HG03571 (cell line): ENCODE measurements at regions not wholly inside any gene's neighbourhood (a gene's known extent, or its start where the extent isn't known, plus 50 kb on each side); places are given as distances from the start of the nearest gene placed in this dataset.

ENCODE experiments used
- ATAC-seq: cut with Tn5 transposase; IDR thresholded peaks from one replicate; pipeline ENCODE4 v1.9.1; 2021; ENCODE audit not compliant: unreplicated experiment

DNA sequence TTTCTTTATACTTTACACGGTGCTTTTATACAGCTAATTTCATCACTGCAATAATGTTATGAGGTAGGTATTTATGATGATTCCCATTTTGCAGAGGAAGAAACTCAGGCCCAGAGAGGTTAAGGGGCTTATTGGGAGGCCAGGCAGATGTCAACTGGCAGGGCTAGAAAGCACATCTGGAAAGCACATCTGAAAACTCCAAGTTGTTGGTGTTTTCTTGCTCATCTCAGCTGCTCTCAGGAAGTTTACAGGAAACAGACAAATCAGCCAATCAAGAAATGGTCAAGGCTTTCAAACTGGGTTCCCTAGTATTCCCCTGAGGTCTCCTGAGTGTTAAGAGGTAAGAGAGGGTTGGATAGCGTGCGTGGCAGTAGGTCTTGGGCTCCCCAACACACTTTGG lies 124.1 kb upstream of the MED13L start:
- ATAC-seq = no peak

DNA sequence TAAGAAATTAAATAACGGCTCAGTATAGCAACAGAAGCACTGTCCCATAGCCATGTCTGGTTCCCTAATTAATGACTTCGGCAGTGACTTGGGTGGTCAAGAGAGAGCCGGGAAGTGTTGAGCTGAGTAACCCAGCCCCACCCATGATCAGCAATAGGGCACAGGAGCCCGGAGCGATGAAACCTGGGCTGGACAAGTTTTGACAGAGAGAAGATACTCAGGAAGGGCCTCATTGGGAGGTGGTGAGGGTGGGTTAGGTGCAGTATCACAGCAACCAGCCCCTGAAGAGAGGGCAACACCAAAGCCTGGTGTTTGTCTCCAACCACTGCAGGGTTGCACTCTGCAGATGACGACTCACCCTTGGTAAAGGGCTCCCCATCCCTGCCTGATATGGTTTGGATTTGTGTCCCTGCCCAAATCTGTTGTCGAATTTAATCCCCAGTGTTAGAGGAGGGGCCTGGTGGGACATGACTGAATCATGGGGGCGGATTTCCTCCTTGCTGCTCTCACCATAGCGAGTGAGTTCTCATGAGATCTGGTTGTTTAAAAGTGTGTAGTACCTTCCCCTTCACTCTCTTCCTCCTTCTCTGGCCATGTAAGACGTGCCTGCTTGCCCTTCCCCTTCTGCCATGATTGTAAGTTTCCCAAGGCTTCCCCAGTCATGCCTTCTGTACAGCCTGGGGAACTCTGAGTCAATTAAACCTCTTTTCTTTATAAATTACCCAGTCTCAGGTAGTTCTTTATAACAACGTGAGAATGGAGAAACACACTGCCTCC lies 124.9 kb upstream of the MED13L start:
- ATAC-seq = no peak

DNA sequence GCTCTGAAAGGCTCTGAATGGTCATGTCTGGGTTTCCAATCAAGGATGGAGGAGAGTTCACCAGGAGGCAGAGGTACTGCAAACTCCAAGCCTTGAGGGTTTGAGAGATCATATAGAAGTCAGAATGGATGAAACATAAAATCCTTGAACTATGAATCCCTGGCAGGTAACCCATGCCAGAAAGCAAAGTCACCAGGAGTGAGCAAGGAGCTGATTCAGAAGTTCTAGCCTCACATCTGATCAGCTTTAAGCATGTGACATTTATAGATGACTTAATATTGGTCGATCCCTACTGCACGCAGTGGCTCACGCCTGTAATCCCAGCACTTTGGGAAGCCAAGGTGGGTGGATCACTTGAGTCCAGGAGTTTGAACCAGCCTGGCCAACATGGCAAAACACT lies 126.1 kb upstream of the MED13L start:
- no peak for ATAC-seq

DNA sequence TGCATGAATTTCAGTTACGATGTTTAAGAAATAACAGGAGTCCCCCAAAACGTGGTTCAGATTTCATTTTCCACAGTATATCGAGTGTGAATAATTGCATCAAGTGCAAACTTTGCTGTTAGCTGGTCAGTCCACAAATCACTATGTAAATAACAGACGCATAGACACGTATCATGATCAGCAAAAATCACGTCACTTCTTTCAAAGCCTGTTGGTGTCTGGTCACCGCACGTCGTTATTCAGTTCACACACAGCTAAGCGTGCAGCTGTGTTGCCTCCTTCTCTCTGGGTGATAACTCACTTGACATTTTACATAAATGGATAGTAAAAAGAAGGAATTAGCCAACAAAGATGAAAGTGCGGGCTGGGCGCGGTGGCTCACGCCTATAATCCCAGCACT lies 126.8 kb upstream of the MED13L start:
- ATAC-seq = no peak

DNA sequence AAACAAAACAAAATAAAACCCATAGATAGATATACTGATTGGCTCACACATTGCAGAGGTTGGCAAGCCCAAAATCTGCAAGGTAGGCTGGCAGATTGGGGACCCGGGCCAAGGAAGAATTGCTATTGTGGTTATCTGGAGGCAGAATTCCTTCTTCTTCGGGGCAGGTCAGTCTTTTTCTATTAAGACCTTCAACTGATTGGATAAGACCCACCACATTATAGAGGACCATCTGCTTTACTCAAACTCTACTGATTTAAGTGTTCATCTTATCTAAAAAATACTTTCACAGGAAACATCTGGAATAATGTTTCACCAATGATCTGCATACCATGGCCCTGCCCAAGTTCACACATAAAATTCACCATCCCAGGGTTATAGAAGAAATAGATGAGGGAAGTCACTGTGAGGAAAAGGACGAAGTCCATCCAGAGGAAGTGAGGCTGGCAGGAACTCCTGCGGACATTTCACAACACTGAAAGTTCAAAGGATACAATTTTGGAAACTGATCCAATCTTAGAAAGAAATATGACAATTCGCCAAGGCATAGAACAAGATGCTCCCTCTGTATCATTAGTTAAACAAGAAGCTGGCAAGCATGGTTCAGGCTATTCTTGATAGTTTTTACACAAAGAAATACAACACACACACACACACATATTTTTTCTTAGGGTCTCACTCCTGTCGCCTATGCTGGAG lies 127.6 kb upstream of the MED13L start:
- ATAC-seq = no peak

DNA sequence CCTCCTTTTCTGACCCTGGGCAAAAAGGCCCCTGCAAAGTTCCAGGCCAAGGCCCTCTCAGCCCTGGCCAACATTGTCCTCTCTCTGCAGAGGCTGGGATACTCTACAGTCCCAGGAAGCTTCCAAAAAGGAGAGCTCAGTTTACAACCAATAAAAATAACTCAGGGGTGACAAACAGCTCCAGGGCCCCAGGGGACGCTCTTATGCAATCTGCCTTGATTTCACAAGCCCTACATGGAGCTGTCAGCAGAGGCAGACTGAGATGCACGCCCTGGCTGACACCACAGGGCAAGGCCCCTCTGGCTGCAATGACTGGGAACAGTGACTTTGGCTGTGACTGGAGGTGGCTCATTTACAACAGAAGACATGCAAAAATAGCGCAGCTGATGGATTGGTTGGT lies 129.0 kb upstream of the MED13L start:
- ATAC-seq = no peak

DNA sequence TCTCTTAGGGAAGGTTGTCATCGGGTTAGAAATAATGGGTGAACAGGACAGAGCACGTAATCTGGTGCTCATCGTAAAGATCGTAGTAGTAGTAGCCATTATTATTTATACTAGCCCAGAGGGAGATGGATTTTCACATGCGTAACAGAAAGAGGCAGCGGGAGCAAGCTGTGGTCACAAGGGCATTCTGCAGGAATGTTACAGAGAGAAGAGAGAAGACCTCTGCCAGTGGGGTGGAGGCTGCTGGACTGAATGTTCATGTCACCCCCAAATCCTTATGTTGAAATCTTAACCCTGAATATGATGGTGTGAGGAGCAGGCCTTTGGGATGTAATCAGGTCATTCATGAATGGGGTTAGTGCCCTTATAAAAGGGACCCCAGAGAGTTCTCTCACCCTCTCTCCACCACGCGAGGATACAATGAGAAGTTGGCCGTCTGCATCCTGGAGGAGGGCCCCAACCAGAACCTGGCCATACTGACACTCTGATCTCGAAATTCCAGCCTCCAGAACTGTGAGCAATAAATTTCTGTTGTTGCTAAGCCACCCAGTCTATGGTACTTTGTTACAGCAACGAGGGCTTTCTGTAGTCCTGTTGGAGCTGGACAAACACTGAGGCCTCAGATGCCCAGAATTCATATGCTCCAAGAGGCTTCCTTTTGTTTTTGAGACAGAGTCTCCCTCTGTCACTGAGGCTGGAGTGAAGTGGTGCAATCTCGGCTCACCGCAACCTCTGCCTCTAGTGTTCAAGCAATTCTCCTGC lies 131.2 kb upstream of the MED13L start:
- no peak for ATAC-seq

DNA sequence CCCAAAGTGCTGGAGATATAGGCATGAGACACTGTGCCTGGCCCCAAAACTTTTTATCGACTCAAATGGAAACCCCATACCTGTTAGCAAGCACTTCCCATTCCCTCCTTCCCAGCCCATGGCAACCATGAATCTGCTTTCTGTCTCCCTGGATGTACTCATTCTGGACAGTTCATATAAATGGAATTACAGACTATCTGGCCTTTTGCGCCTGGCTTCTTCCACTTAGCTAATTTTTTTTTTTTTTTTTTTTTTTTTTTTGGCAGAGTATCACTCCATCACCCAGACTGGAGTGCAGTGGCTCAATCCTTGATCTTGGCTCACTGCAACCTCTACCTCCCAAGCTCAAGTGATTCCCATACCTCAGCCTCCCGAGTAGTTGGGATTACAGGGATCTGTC lies 134.5 kb upstream of the MED13L start:
- ATAC-seq = no peak

DNA sequence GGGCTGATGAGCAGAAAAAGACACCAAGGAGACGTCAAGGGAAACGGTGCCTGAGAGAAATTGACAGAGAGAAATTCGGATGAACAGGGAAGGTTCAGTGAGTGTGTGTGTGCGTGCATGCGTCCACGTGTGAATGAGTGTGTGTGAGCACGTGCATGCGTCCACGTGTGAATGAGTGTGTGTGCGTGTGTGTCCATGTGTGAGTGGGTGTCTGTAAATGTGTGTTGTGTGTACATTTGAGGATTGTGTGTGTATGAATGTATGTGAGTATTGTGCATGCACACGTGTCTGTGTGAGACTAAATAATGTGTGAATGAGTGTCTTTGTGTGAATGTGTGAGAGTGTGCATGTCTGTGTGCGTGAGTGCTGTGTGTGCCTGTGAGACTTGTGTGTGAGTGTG lies 137.4 kb upstream of the MED13L start:
- no peak for ATAC-seq

DNA sequence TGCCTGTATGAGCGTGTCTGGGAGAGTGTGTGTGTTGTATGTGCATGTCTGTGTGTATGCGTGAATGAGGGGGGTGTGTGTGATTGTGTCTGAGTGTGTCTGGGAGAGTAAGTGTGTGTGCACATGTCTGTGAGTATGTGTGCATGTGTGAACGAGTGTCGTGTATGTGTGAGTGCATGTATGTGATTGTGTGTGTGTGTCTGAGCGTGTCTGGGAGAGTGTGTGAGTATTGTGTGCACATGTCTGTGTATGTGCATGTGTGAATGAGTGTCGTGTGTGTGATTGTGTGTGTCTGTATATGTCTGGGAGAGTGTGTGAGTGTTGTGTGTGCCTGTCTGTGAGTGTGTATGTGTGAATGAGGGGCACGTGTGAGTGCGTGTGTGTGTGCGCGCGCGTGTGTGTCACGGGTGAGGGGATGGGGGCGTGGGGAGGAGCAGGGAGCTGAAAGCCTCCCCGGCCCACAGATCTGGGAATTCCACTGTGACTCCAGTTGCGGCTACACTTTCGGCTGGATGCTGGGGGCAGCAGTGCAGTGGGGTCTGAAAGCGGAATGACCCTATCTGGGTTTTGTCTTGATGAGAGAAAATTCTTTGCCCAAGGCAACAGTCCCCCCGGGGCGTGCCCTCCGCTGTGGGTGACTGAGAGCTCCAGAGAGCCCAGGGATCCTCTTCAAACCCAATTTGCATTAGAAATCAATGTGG lies 138.1 kb upstream of the MED13L start:
- ATAC-seq = no peak

DNA sequence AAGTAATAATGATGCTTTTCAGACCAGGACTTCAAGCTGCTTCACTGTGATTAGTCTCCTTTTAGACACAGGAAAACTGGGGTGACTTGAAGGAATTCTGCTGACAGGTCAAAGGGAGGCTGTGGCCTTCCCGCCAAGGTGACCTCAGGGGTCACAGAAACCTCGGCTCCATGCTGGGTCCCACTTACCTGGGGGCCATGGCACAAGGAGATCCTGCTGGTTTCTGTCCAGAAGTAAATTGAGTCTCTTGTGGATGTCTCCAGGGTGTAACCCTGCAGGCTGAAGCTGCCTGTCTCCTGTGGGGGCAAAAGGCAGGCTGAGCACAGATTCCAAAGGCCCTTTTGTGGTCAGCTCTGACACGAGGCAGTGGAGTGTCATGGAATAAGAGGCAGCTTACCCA lies 138.7 kb upstream of the MED13L start:
- ATAC-seq = no peak

DNA sequence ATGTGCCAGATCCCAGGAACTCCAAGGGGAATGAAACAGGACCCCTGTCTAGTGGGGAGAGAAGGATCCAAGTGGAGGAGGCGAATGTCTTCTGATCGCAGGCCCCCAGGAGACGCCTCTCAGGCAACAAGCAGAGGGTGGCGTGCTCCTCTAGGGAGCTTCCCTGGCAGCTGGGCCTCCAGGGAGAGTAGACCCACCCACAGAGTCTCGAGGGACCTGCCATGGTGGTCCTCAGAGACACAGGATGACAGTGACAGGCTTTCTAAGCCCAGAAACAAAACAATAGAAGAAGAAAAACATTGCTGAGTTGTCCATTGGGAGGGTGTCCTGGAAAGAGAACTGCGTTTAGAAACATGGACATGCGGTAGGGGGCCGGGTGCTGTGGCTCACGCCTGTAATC lies 140.6 kb upstream of the MAP1LC3B2 start:
- ATAC-seq = no peak

DNA sequence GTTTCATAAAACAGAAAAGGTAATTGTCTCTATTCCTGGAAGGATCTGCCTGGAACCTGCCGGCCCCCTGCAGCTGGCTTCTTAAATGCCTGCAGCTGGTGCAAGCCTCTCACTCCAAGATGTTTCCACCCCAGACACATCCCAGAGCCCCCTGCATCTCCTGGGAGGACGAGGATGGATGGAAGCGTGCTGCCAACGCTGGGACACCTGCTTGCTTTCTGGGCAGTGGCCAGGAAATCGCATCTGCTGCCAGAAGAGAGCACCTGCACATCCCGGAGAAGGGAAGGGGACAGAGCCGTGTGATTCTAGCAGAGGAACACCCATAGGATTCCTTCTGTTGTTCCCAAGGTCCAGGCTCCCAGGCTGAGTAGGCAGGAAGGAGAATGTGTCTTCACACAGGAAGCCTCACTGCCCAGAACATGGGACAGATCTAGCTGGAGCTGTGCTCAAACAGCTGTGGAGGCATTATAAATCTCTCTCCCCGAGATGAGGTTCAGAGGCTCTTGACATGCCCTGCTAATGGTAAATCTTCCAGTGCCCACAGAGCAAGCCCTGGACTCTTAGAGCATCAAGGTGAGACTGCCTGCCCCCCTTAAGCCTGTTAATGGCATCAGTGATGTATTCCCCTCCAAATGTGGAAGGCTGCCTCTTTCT lies 138.8 kb upstream of the MAP1LC3B2 start:
- no peak for ATAC-seq

DNA sequence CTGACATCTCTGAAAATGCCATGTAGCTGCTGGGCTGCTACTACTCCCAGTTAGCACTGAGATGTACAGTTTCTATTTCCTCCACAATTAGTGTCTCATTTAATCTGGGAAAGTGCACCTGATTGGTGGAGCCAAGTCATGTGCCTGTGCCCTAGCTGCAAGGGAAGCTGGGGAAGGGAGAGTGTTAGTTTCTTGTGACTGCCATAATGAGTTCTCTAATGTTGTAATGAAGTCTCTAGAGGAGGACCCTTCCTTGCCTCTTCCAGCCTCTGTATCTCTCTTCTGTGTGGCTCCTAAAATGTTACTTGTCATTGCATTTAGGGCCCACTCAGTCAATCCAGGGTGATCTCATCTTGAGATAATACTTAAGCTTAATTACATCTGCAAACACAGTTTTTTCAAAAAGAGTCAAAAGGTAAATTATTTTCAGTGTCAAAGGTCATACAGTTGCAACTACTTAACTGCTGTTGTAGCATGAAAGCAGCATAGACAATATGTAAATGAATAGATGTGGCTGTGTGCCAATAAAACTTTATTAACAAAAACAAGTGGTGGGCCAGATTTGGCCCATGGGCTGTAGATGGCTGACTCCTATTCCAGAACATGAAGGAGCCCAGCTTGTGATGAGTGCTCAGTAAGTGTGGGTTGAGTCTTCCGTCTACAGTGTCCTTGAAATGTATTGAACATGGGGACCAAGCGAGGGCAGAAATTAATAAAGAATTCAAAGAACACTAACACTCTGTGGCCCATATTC lies 137.2 kb upstream of the MAP1LC3B2 start:
- ATAC-seq = no peak

DNA sequence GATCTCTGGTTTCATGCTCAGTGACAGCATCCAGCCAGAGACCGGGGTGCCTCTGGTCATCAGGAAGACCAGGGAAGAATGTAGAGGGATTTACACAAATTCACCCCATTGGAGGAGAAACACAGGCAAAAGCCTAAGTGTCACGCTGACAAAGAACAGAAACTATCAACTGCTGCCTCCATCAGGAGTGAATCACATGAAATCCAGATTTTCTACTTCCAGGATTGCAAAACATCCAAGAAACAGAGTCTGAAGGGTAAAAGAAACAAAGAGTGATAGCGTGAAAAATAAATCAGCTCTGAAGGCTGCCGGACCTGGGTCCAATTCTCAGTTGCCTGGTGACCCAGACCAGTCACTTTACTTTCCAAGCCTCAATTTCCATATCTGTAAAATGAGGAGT lies 136.1 kb upstream of the MAP1LC3B2 start:
- ATAC-seq = no peak

DNA sequence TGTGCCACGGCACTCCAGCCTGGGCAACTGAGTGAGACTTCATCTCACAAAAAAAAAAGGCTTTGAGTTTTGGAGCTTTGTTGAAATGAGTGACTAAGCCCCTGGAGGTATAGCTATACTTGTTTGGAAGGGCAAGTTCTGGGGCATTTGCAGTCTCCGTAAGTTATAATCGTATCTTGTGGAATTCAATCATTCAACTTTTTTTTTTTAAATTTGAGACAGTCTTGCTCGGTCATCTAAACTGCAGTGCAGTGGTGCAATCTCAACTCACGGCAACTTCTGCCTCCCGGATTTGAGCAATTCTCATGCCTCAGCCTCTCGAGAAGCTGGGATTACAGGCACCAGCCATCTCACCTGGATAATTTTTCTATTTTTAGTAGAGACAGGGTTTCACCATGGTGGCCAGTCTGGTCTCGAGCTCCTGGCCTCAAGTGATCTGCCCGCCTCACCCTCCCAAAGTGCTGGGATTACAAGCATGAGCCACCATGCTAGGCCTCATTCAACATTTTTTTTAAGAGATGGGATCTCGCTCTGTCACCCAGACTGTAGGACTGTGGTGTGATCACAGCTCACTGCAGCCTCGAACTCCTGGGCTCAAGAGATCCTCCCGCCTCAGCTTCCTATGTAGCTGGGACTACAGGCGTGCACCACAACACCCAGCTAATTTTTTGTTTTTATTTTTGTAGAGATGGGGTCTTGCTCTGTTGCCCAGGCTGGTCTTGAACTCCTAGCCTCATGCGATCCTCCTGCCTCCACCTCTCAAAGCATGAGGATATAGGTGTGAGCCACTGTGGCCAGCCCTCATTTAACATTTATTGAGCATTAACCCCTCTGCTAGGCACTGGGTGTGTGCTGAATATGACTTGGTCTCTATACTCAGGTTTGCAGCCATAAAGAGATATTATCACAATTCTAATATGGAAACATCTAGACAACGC lies 133.7 kb upstream of the MAP1LC3B2 start:
- no peak for ATAC-seq

DNA sequence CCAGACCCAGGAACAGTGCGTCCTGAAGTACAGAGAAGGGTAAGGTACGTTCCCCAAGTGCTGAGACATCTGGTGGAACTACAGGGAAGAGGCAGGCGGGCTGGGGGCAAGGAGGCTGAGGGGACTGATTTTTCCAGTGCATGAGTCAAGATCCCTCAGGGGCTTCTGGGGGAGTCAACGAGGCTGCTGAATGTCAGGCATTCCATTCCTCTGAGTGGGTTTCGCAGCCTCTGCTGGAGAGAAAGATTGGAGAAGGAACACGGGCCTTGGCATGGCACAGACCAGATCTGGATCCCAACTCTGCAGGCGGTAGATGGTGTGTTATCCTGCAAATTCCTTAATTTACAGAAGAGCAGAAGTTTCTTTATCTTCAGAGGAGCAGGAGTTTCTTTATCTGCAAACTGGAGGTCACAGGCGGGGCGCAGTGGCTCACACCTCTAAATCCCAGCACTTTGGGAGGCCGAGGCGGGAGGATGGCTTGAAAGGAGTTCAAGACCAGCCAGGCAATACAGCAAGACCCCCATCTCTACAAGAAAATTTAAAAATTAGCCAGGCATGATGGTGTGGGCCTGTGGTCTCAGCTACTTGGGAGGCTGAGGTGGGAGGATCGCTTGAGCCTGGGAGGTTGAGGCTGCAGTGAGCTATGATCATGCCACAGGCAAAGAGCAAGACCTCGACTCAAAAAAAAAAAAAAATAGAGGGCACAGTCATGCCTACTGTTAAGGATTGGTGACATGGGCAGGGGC lies 132.6 kb upstream of the MAP1LC3B2 start:
- ATAC-seq = no peak

DNA sequence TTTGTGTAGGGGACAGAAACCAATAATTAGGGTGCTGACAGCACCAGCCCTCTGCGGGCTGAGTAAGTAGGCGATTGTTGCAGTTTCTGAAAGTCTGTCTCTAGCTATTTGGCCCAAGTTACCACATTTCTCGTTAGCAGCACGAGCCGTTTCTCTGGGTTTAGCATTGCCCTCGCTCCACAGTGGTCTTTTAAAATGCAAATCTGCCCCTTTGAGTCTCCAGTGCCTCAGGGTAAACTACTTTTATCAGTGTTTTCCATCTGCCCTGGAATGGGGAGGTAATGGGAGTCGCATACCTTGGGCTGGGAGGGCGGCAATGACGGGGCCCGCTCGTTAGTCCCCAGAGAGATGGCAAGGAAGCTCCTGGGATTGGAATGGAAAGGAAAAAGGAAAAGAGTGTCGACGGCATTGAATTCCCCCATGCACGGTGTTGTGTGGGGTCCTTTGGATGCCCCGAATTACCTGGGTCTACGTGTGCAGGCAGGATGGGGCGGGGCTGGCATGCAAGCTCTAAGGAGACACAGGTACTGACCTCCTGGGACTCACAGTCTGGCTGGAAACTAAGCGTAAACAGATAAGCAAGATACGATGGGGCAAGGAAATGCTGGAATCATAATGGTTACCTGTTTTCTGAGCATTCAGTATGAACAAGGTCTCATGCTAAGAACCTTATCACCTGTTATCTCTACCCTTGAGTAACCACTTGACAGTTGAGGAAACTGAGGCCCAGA lies 131.8 kb upstream of the MAP1LC3B2 start:
- ATAC-seq = no peak
